Activated naive CD8-positive, alpha-beta T cell treated with anti-CD3 and anti-CD28 coated beads, Interleukin-2, amount 50 U/mL, for 24 hours (primary cell): ENCODE measurements at regions not wholly inside any gene's neighbourhood (a gene's known extent, or its start where the extent isn't known, plus 50 kb on each side); places are given as distances from the start of the nearest gene placed in this dataset.
"Not testable (repeated sequence)": the region's sequence is repeated elsewhere in the genome, so short reads cannot be mapped to it uniquely, and the experiment has no call there.

Source experiments
- ATAC-seq: fragments of 150-1000 bp; cut with Tn5 transposase; one replicate; pipeline ENCODE4 v1.10.0; 2021
- DNase-seq: peaks from one replicate; pipeline ENCODE4 v3.0.0; 2021
- H3K27ac Mint-ChIP-seq: one replicate; pipeline ENCODE4 v1.8.0; 2021; ENCODE audit warnings: mild to moderate bottlenecking, mixed read lengths
- H3K27me3 Mint-ChIP-seq: one replicate; pipeline ENCODE4 v1.8.0; 2021; ENCODE audit warnings: mixed read lengths
- H3K36me3 Mint-ChIP-seq: one replicate; pipeline ENCODE4 v1.8.0; 2021; ENCODE audit warnings: low read depth, mixed read lengths
- H3K4me1 Mint-ChIP-seq: one replicate; pipeline ENCODE4 v1.8.0; 2021; ENCODE audit warnings: mixed read lengths
- H3K4me3 Mint-ChIP-seq: one replicate; pipeline ENCODE4 v1.8.0; 2021; ENCODE audit warnings: mild to moderate bottlenecking, moderate library complexity, mixed read lengths
- H3K9me3 Mint-ChIP-seq: one replicate; pipeline ENCODE4 v1.8.0; 2021; ENCODE audit warnings: mixed read lengths

DNA sequence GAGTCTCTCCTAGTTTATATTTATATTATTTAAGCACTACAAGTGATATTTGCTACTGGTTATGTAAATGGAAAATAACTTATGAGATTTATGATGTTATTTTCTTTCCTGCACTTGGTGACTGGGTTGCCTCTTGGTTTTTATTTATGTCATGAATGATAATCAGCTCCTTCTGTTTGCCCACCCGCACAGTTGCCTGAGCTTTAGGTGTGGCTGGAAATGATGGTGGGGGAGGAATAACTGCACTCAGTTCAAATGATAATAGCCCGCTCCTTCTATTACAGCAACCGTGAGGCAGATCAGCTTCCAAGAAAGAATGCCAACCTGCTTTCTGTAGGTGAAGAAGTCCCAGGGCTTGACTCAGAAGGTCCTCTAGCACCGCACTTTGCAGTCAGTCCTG is 190.2 kb upstream of the CAND1 start:
- Mint-ChIP-seq H3K4me3 (no peak overlapping the region), H3K27ac (no peak overlapping the region), H3K4me1 (peaks cover 40% of the 10 kb centered on the region), H3K36me3 (no peaks in the 10 kb centered on the region), H3K9me3 (no peaks in the 10 kb centered on the region), H3K27me3 (peaks cover 23% of the 10 kb centered on the region)
- no peak for DNase-seq
- no peak for ATAC-seq

- Mint-ChIP-seq H3K27ac (no peak overlapping the region), H3K36me3 (no peaks in the 10 kb centered on the region), H3K4me3 (no peak overlapping the region), H3K4me1 (peaks cover 40% of the 10 kb centered on the region), H3K9me3 (no peaks in the 10 kb centered on the region), H3K27me3 (peaks cover 21% of the 10 kb centered on the region)
- ATAC-seq: no peak
- DNase-seq: no peak
These were observed 188.5 kb upstream of the CAND1 start for GRCh38 chr12:67080637-67081036.

DNA sequence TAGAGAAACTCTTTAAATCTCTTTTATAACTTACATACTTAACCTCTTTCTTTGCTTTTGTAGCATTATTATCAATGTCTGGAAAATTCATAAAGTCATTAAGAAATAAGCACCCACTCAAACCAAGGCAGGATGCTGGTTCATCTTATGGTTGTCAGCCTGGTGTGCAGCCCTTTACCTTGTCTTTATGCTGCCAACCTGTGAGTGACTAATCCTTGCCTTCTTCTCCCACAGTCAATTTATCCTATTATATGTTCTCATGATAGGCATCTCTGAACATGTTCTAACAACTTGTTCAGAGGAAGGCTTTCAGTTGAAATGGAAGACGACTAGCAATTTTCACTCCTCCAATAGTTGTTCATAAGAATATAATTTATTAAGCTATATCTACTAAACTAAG is 186.9 kb upstream of the CAND1 start:
- Mint-ChIP-seq H3K27me3 (peaks cover 23% of the 10 kb centered on the region), H3K36me3 (no peaks in the 10 kb centered on the region), H3K9me3 (no peaks in the 10 kb centered on the region), H3K27ac (no peak overlapping the region), H3K4me3 (no peak overlapping the region), H3K4me1 (peaks cover 31% of the 10 kb centered on the region)
- ATAC-seq: peak; percentile 91
- DNase-seq: no peak

- Mint-ChIP-seq H3K9me3 (no peaks in the 10 kb centered on the region), H3K27me3 (peaks cover 23% of the 10 kb centered on the region), H3K36me3 (no peaks in the 10 kb centered on the region), H3K4me3 (no peak overlapping the region), H3K4me1 (peaks cover 9% of the 10 kb centered on the region), H3K27ac (no peak overlapping the region)
- ATAC-seq: no peak
- DNase-seq: no peak
These were observed 183.5 kb upstream of the CAND1 start for GRCh38 chr12:67085699-67086098.

DNA sequence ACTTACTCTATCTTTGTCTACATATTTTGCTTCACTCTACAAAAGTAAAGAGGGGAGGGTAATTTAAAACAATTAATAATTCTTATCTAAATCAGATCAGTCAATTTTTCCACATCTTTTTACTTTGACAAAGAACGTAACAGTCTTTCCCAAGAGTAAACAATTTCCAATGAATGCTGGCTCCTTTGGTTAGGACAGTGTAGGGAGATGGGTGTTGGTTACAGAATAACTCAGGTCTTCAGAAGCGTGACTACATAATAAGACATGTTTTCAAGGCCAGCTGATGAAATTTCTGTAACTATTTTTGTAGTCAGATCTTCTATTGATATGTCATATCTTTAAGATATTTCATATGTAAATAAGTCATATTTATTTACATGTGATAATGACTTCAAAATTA is 183.0 kb upstream of the CAND1 start:
- no peaks in the 10 kb centered on the region for H3K36me3 Mint-ChIP-seq
- no peak for ATAC-seq
- H3K27ac Mint-ChIP-seq: no peak overlapping the region
- H3K4me3 Mint-ChIP-seq: no peak overlapping the region
- H3K27me3 Mint-ChIP-seq: peaks cover 27% of the 10 kb centered on the region
- no peak for DNase-seq
- peaks cover 9% of the 10 kb centered on the region for H3K4me1 Mint-ChIP-seq
- H3K9me3 Mint-ChIP-seq: no peaks in the 10 kb centered on the region

DNA sequence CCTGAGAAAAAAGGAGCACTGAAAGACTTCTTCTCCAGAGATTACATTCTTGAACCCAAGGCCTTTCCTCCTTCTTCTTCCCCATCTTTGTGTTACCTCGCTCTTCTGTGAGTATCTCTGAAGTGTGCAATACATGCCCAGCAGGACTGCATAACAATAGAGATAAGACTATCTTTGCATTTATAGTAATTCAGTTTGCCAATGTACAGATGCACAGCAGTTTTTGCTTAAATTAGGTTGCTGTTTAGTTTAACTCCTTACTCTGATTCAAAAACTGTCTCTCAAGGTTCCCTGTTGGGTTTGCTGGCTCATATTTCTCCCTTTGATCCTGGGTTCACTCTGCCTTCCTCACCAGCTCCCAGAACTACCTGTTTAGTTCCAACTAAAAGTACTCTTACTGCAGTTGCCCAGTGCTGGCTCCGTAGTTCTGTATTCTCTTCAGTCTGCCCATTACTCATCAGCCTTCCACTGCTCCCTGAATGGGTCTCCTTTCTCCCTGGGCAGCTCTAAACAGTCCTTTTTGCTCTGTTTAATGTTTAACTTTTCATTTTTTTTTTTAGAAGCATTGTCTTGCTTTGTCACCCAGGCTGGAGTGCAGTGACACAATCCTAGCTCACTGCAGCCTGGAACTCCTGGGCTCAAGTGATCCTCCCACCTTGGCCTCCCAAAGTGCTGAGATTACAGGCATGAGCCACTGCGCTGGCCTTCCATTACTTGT is 180.6 kb upstream of the CAND1 start:
- Mint-ChIP-seq H3K27ac (no peak overlapping the region), H3K27me3 (peaks cover 25% of the 10 kb centered on the region), H3K4me1 (no peaks in the 10 kb centered on the region), H3K4me3 (no peak overlapping the region), H3K9me3 (peaks cover 5% of the 10 kb centered on the region), H3K36me3 (no peaks in the 10 kb centered on the region)
- ATAC-seq (no peak), DNase-seq (no peak)

DNA sequence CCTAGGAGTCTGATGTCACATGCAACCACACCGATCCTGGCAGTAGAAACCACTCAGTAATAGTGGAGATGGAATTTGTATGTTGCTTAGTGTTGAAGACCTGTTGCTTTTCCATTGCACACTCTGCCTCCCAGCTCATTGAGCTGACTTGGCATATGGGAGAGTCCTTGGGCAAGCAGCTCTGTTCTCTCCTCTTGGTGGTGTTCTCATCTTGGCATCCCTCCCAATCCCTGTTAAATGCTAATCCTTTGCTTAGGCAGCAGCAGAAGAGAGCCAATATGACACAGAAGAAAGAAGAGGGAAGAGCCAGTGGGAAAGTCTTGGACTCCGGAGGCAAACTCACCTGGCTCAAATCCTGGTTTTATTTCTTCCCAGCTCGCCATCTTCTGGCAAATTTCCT is 178.0 kb upstream of the CAND1 start:
- peaks cover 5% of the 10 kb centered on the region for H3K9me3 Mint-ChIP-seq
- no peak for DNase-seq

DNA sequence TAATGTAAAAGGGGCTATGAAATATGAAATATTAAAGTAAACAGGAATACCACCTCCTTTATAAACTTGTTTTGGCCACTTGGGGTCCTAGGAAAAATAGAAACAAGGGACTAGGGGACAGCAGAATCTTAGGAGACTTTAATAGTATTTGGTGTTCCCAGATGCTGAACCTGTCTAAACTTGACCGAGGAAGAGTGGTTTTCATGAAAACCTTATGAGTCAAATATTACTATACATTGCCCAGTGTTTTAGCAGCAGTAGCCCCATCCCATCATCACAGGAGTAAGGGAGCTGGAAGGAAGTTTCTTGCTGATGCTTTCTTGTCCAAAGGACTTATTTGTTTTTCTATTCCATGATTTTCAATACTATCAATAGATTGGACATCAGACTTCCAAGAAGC is 177.5 kb upstream of the CAND1 start:
- peaks cover 12% of the 10 kb centered on the region for H3K27me3 Mint-ChIP-seq
- H3K27ac Mint-ChIP-seq: no peak overlapping the region
- ATAC-seq (no peak), DNase-seq (no peak)
- no peaks in the 10 kb centered on the region for H3K4me1 Mint-ChIP-seq
- H3K36me3 Mint-ChIP-seq: no peaks in the 10 kb centered on the region
- H3K9me3 Mint-ChIP-seq: peaks cover 5% of the 10 kb centered on the region
- H3K4me3 Mint-ChIP-seq: no peak overlapping the region

More for the DNA sequence above, 178.0 kb upstream of the CAND1 start:
- Mint-ChIP-seq H3K36me3 (no peaks in the 10 kb centered on the region), H3K4me1 (no peaks in the 10 kb centered on the region), H3K27me3 (peaks cover 12% of the 10 kb centered on the region), H3K27ac (no peak overlapping the region), H3K4me3 (no peak overlapping the region)
- ATAC-seq: no peak

DNA sequence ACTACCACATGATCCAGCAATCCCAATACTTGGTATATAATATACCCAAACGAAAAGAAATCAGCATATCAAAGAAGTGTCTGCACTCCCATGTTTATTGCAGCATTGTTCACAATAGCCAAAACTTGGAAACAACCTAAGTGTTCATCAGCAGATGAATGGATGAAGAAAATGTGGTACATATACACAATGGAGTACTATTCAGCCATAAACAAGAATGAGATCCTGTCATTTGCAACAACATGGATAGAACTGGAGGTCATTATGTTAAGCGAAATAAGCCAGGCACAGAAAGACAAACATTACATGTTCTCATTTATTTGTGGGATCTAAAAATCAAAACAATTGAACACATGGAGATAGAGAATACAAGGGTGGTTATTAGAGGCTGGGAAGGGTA is 176.2 kb upstream of the CAND1 start:
- H3K4me3 Mint-ChIP-seq, H3K4me1 Mint-ChIP-seq, H3K9me3 Mint-ChIP-seq, H3K27ac Mint-ChIP-seq, DNase-seq, ATAC-seq, H3K36me3 Mint-ChIP-seq: not testable (repeated sequence)
- peaks cover 10% of the 10 kb centered on the region for H3K27me3 Mint-ChIP-seq

GRCh38 chr12:67096533-67097318 is 172.4 kb upstream of the CAND1 start:
- DNase-seq (no peak), ATAC-seq (no peak)
- Mint-ChIP-seq H3K27ac (no peak overlapping the region), H3K27me3 (peaks cover 4% of the 10 kb centered on the region), H3K4me1 (no peaks in the 10 kb centered on the region), H3K36me3 (no peaks in the 10 kb centered on the region), H3K4me3 (no peak overlapping the region), H3K9me3 (peaks cover 5% of the 10 kb centered on the region)

GRCh38 chr12:67099858-67100257 is 169.3 kb upstream of the CAND1 start:
- peaks cover 2% of the 10 kb centered on the region for H3K27me3 Mint-ChIP-seq
- H3K9me3 Mint-ChIP-seq: peaks cover 5% of the 10 kb centered on the region
- no peaks in the 10 kb centered on the region for H3K4me1 Mint-ChIP-seq
- H3K27ac Mint-ChIP-seq: no peak overlapping the region
- DNase-seq (no peak), ATAC-seq (no peak)
- H3K4me3 Mint-ChIP-seq: no peak overlapping the region
- H3K36me3 Mint-ChIP-seq: no peaks in the 10 kb centered on the region

DNA sequence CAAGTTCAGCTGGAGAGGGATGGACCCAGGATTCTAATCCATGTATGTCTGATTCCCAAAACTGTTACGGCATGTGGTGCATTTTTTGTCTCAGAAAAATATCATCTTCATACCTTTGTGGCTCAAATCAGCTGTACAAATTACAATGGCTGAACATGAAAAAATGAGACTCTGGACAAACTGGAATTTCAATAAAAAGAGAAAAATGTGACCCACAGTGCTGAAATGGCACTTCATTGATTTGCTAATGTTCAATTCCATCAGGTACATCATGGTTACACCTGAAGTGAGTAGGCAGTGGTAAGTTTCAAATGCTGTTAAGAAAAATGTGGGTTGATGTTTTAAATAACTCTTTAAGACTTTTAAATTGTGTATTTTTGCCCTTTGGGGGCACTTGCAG is 165.6 kb upstream of the CAND1 start:
- Mint-ChIP-seq H3K9me3 (peaks cover 31% of the 10 kb centered on the region), H3K4me3 (no peak overlapping the region), H3K27ac (no peak overlapping the region), H3K36me3 (no peaks in the 10 kb centered on the region), H3K27me3 (peaks cover 8% of the 10 kb centered on the region), H3K4me1 (no peaks in the 10 kb centered on the region)
- DNase-seq (no peak), ATAC-seq (no peak)

GRCh38 chr12:67107235-67107634 is 161.9 kb upstream of the CAND1 start:
- Mint-ChIP-seq H3K36me3 (no peaks in the 10 kb centered on the region), H3K27ac (no peak overlapping the region), H3K27me3 (peaks cover 11% of the 10 kb centered on the region), H3K9me3 (peaks cover 31% of the 10 kb centered on the region), H3K4me3 (no peak overlapping the region), H3K4me1 (no peaks in the 10 kb centered on the region)
- DNase-seq: no peak
- no peak for ATAC-seq

- Mint-ChIP-seq H3K4me3 (no peak overlapping the region), H3K4me1 (no peaks in the 10 kb centered on the region), H3K27ac (no peak overlapping the region), H3K36me3 (no peaks in the 10 kb centered on the region), H3K9me3 (peaks cover 31% of the 10 kb centered on the region), H3K27me3 (peaks cover 11% of the 10 kb centered on the region)
- no peak for DNase-seq
- no peak for ATAC-seq
These were observed 161.3 kb upstream of the CAND1 start for GRCh38 chr12:67107751-67108269.

DNA sequence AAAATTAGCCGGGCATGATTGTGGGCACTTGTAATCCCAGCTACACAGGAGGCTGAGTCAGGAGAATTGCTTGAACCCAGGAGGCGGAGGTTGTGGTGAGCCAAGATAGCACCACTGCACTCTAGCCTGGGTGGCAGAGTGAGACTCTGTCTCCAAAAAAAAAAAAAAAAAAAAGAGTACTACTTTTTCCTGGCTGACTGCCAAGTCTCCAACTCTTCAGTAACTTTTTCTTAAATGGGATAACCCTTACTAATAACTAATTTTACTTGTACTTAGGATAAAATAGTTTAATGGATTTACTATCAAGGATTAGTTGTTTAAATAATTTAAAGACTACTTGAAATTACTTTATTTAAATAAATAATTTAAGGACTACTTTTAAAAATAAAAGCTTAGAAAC is 158.8 kb upstream of the CAND1 start:
- not testable (repeated sequence) for H3K4me3 Mint-ChIP-seq, H3K27ac Mint-ChIP-seq, H3K36me3 Mint-ChIP-seq, H3K4me1 Mint-ChIP-seq, ATAC-seq, DNase-seq
- Mint-ChIP-seq H3K27me3 (peaks cover 17% of the 10 kb centered on the region), H3K9me3 (peaks cover 25% of the 10 kb centered on the region)
